HG03025 (cell line): ENCODE measurements at regions not wholly inside any gene's neighbourhood (a gene's known extent, or its start where the extent isn't known, plus 50 kb on each side); places are given as distances from the start of the nearest gene placed in this dataset.

Experiments used
- ATAC-seq: cut with Tn5 transposase; IDR thresholded peaks from one replicate; pipeline ENCODE4 v1.9.1; 2021; ENCODE audit warnings: mild to moderate bottlenecking, moderate library complexity; ENCODE audit not compliant: unreplicated experiment, low FRiP score

DNA sequence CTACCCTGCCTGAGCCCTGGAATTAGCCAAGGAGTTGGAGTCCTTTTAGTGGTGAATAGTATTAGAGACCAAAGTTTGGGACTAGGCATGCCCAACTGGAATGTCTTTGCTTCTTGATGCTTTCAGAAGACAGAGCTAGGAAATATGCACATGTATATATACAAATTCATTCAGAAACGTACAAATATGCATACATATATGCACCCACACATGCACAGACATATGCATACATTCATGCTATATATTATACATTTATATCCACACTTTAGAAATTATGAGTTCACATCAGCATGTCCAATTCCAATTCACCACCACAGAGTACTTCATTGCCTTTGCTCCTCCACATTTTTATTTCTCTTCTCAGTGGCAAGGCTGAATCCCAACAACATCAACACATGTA is 398.3 kb upstream of the MPDZ start:
- ATAC-seq, result no peak

DNA sequence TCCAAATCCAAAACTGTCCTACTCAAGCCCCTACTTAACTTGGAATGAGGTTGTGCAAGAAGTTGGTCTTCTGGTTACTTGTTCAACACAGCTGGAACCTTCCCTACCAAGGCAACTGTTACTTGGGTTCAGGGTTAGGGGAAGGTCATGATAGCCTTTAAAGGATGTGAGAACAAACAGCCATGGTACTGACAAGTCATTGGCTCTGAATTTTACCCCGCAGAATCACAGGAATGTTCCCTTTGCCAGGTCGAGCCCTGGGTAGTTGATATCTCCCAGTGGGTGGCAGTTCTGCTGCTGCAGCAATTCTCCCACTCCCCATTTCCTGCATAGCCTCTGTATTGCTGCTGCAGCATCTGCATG is 396.1 kb upstream of the MPDZ start:
- no peak for ATAC-seq

DNA sequence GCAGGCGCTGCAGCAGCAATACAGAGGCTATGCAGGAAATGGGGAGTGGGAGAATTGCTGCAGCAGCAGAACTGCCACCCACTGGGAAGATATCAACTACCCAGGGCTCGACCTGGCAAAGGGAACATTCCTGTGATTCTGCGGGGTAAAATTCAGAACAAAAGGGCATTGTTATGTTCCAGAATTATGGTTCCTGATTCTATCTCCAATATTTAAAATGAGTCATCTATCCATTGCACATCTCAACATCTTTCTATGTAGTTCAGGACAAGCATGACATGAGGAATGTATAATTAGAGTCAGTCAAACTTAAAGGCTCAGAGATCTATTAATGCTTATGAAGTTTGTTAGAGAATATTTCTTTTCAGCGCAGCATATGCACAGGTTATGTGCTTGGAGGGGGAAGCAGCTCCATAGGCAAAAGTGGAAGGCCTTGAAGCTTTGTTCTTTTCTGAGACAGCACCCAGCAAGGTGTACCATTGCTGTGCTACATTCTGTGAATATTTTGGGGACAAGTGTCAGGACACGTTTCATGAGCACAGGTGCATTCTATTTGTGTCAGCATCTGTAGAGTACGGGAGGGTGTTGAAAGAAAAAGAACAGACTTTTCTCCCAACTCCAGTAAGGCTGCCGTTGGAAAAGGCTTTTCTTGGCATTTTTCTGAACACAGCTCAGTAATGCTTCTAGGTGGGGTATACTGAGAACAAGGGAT is 395.6 kb upstream of the MPDZ start:
- no peak for ATAC-seq

DNA sequence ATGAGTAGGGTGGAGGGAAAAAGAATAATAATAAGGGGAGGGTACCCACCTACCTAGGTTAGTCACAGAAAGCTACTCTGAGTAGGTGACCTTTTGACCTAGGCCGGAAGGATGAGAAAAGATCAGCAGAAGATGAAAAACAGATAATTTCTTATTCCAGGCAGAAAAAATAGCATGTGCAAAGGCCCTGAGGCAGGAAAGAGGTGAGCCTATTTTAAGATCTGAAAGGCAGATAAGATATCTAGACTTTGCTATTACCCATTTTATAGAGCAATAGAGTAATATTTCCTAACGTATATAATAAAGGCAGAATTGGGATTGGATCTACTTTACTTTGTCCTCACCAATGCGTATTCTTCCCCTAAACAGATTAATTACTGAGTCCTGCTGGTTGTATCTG is 393.9 kb upstream of the MPDZ start:
- ATAC-seq, result no peak

DNA sequence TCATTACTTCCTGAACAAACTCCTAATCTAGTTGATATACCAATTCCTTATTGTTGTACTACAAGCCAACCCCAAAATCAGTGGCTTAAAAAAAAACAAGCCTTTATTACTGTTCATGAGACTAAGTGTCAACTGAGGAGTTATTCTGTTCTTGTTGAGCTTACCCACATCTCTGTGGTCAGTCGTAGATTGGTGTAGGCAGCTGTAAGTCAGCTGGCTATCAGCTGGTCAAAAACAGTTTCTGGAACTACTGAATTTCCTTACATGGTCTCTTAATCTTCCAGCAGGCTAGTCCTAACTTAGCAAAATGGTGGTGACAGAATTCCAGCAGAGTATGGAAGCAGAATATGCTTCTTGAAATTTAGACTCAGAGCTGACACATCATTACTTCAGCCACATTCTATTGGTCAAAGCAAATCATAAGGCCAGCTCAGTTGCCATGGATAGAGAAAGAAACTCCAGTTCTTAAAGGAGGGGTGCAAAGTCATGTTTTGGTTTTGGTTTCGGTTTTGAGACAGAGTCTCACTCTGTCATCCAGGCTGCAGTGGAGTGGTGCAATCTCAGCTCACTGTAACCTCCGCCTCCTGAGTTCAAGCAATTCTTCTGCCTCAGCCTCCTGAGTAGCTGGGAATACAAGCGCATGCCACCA is 386.1 kb upstream of the MPDZ start:
- no peak for ATAC-seq

DNA sequence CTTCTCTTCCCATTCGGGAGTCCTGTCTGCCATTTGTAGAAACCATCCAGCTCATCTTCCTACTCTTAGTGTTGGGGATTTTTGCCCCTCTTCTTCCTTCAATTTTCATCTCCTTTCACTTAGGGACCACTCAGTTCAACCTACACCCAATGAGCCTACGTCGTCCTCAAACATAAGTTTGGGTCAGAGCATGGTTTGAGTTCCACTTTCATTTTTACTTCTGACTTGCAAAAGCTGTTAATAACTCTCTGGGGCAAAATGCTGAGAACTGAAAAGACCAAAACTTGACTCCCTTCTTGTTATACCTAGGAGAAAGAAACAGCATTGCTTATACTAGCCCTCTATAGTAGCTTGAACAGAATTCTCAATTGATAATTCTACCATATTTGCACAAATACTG is 381.5 kb upstream of the MPDZ start:
- no peak for ATAC-seq

DNA sequence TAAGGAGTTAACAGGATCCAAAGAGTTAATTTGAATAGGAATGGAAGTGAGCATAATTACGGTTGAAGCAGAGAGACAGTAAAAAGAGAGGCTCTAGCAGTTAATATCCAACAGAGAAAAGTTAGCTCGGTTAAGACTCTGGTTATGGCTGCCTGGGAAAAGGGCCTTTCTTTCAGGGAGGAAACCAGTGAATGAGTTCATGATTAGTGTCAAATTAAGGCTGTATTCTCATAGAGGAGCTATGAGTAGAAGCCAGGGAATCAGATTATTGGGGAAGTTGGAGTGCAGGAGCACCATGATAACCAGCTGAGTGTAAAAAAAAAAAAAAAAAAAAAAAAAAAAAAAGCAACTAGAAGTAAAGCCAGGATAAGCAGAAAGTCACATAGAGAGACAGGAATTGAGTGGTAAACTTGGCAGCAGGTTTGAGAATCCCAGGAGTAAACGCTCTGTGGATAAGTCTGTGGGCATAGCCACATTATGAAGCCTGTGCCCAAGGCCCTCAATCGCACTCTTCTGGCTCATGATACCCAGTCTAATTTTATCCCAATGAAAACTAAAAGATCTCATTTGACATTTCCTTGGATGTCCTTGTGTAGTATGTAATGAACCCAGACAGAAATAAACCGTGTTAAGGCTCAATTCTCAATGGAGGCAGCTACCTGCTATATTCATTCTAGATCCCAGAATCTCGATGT is 372.6 kb upstream of the MPDZ start:
- no peak for ATAC-seq

DNA sequence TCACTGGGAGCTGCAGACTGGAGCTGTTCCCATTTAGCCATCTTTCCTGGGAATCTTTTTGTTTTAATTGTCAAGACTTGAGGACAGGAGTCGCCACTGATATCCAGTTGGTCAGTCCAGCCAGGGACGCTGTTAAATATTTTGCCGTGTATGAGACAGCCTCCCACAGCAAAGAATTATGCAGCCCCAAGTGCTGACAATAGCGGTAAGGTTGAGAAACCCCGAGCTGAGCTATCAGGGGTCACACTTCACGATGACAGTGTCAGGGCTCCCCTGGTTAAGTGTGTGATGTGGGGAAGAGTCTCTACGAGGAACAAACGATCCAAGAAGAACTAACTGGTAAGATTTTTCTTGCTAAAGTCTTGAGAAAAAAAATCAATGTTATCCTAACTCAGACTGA is 372.0 kb upstream of the MPDZ start:
- no peak for ATAC-seq

DNA sequence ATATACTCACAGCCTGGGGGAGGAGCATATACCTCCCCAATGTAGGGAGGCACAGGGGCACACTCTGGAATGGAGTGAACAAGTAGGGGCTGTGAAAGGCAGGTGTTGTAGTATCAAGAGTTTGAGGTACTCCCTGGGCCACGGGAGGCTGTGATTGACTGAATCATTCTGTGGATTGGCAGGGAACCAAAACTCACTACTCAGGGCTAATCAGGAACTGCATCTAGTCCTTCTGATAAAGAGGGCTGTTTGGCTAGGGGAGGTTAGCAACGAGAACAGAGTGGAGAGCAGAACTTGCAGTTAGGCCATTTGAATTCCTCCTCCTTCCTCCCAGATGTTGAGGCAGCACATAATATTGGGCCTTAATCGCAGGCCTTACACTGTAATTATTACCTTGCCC is 369.2 kb upstream of the MPDZ start:
- ATAC-seq, result no peak

DNA sequence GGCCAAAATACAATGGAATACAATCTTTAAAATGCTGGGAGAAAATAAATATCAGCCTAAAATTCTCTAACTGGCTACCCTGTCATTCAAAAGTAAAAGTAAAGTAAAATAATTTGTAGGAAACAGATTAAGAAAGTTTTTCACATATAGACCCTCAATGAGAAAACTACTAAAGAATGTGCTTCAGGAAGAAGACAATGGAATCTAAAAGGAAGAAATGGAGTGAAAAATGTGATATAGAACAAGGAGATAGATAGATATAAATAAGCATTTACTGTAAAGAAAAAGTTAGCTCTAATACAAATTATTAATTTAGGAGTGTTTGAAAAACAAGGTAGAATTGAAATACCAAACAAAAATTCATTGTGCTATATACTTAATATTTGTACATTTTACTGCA is 368.6 kb upstream of the MPDZ start:
- ATAC-seq, result no peak

DNA sequence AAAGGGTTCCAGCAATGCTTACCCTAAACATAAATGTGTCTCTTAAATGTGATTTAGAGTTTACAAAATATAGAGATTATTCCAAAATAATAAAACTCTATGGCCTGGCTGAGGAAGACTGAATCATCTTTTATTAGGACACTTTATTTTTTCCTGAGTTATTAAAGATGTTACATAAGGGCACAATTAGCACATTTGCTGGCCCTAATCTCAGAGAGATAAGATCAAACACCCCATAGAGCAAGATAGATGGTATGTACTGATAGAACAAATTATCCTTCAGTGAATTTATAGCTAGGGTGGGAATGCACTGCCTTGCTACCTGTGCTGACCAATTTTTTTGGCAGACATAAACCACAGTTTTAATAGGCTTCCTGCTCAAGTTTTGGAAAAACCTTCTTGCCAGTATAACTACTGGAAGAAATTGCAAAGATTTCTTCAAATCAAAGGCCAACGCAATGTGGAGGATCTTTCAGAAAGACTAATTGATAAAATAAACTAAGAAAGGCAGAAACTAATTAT is 367.1 kb upstream of the MPDZ start:
- no peak for ATAC-seq

DNA sequence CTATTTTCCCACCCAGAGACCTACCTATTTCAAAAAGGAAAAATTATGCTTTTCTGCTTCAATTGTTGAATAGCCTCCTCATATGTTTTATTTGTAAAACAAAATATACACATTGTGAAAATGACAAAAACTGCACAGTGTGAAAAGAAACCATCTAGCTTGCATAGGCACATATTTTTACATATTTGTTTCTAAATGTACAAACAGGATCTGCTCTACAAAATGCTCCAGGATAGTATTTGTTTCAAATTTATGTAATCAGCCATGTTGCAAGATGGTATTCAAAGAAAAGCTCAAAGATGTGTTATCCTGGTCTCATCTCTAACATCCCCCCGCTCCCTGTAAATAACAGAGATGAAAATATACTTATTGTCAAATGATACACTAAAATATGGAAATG is 366.1 kb upstream of the MPDZ start:
- ATAC-seq, result no peak

DNA sequence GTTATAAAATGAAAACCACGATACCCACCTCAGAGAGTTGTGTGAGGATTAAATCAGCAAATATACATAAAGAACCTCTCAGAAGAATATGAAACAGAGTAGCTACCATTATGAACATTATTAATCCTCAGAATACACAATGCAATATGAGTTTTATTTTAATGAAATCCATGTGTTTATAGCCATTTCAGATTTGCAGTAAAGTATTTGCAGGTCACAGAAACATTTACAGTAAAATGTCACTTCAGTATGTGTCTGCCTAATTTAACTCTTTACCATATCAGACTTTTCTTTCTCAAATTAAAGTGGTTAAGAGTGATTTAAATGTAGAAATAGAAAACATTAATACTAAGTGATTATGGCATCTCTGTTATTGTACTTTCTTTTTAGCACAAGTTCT is 365.2 kb upstream of the MPDZ start:
- ATAC-seq, result no peak

DNA sequence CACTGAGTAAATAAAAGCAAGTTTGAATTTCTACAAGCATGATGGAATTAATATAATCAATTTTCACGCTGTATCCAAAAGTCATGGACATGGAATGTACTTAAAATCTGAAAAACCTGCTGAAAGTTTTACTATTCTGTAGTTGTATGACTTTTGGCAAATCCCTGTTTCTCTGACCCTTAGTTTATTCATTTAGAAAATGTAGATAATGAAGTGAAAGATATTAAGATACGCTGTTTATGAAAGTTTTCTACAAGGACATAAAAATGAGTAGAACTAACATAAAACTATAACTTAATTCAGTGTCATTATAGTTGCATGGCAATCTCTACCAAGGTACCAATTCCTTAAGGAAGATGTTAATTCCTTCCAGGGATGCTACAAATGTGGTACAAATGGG is 363.2 kb upstream of the MPDZ start:
- ATAC-seq, result no peak

DNA sequence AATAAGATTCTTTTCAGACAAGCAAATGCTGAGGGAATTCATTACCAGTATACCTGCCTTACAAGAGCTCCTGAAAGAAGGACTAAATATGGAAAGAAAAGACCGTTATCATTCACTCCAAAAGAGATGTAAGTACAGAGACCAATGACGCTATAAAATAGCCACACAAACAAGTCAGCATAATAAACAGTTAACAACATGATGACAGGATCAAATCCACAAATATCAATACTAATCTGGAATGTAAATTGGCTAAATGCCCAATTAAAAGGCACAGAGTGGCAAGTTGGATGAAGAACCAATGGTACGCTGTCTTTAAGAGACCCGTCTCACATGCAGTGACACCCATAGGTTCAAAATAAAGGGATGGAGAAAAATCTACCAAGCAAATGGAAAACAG is 349.6 kb upstream of the MPDZ start:
- no peak for ATAC-seq

DNA sequence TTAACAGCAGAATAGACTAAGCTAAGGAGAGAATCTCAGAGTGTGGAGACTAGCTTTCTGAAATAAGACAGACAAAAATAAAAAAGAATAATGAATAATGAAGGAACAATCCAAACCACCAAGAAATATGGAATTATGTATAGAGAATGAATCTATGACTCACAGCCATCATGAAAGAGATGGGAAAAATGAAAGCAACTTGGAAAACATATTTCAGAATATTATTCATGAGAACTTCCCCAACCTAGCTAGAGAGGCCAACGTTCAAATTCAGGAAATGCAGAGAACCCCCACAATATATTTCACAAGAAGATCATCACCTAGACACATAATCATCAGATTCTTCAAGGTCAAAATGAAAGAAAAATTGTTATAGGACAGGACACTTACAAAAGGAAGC is 349.0 kb upstream of the MPDZ start:
- no peak for ATAC-seq

DNA sequence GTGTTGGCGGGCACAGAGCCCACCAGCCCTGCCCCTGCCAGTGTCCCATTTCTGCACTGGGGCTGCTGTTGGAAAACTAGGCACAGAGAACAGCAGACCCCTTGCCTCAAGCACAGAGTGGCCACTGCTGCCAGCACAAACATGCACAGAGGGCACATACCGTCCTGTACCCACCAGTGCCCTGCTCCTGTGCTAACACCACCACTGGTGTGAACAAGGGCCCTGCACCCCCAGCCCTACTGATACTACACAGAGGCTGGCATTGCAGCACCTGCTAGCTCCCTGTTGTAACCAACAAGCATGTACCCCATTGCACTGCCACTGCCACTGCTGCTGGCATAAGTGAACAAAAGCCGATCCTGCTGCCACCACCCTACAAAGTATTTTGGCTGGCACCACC is 348.0 kb upstream of the MPDZ start:
- no peak for ATAC-seq

DNA sequence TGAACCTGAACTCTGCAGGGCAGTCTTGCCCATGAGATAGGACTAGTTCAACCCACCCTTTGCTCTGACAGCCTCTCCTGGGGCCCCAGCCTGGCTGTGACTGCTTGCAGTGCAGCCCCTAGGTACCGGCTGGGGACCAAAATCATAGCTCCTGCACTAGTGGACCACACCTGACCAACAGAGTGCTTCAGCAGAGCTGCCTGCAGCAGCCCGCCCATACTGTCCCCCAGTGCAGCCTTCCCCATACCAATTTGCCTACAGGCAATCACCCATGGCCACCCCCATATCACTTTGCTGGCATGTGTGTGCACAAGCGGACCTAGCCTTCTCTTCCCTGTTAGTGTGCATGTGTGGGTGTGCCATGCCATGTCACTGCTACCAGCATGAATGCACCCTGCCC is 347.6 kb upstream of the MPDZ start:
- no peak for ATAC-seq

DNA sequence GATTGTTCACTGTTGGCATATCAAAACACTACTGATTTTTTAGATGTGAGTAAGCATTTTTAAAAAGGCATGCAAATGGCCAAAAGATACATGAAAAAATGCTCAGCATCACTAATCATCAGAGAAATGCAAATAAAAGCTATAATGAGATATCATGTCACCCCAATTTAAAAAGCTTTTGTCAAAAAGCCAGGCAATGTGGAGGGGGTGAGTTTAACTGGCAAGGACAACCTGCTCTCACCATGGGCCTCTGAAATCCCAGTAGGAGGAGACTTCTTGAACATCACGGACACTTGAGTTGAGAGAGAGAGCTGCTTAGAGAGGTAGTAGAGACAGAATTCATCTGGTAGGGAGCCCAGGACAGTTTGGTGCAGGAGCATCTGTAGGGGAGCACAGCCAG is 347.1 kb upstream of the MPDZ start:
- no peak for ATAC-seq

DNA sequence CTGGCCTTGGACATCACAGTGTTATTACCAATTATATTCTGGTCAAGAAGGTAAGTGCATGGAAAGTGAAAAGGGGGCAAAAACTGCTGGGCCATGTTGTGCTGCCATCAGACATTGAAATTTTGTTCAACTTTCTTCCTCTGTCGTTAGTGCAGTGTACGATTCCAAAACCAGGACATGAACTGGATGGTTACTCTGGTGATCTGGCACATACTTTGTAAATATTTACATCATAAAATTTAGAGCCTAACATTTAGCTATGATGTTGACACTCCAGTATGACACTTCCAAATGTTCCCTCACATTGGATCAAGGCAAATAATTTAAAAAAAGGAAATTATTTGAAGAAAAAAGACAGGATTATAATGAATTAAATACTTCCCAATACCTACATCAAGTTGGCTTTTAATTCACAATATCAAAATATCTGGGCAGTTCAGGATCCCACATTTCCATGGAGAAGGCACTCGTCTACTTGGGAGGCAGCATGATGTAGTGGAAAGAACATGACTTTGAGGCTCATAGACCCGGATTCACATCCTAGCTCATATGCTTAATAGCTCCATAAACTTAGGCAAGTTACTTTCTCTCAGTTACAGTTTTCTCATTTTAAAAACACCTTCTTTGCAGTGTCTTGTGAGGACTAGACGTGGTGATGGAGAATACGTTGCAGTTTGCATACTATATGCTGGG is 342.5 kb upstream of the MPDZ start:
- no peak for ATAC-seq

DNA sequence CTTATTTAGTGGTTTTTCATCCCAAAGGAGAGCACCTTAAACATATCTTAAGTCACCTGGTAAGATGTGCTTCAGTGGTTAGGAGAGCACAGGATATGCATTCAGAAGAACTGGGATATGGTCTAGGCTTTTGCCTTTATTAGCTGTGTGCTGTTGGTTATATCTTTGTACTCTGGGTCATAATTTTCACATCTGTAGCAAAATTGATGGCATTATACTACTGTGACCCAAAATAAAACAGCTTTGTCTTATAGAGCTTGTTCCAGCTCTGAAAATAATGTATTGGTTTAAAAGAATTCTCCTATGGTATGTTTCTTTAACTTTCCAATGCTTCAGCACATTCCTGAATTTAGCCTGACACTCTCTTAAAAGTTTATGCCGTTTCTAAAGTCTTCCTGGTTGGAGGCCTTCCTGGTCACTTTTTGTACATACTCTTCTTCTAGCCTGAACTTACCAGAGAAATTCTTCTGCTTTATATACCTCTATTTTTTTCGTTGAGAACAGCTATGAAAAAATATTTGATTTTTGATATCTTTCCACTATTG is 337.1 kb upstream of the MPDZ start:
- ATAC-seq, result no peak
